GM06990 (cell line): ENCODE measurements at regions not wholly inside any gene's neighbourhood (a gene's known extent, or its start where the extent isn't known, plus 50 kb on each side); places are given as distances from the start of the nearest gene placed in this dataset.

Experiments
- DNase-seq: peaks from one replicate; pipeline ENCODE4 v3.0.0-alpha.2; 2011; ENCODE audit not compliant: insufficient read length; ENCODE audit errors: extremely low read depth
- H3K27me3 ChIP-seq: replicated peaks from 2 replicates; pipeline ENCODE4 v1.6.0; 2011; ENCODE audit warnings: low read length; ENCODE audit not compliant: control insufficient read depth, insufficient read depth
- H3K36me3 ChIP-seq: 2 replicates; pipeline ENCODE4 v1.5.1; 2011; ENCODE audit warnings: low read length; ENCODE audit not compliant: control insufficient read depth, insufficient read depth
- H3K4me3 ChIP-seq: replicated peaks from 2 replicates; pipeline ENCODE4 v1.5.1; 2011; ENCODE audit warnings: low read depth, mild to moderate bottlenecking, control low read depth, low read length
- TF ChIP-seq, protein P1 (sequence below): IDR thresholded peaks from 2 replicates; pipeline ENCODE4 v1.5.1; 2011; ENCODE audit warnings: low read length, control low read depth, mild to moderate bottlenecking, inconsistent platforms; ENCODE audit not compliant: insufficient read depth, poor library complexity, severe bottlenecking

GRCh38 chr13:111511219-111511732 is 190.8 kb downstream of the TEX29 start:
- TF ChIP-seq, protein P1, sequence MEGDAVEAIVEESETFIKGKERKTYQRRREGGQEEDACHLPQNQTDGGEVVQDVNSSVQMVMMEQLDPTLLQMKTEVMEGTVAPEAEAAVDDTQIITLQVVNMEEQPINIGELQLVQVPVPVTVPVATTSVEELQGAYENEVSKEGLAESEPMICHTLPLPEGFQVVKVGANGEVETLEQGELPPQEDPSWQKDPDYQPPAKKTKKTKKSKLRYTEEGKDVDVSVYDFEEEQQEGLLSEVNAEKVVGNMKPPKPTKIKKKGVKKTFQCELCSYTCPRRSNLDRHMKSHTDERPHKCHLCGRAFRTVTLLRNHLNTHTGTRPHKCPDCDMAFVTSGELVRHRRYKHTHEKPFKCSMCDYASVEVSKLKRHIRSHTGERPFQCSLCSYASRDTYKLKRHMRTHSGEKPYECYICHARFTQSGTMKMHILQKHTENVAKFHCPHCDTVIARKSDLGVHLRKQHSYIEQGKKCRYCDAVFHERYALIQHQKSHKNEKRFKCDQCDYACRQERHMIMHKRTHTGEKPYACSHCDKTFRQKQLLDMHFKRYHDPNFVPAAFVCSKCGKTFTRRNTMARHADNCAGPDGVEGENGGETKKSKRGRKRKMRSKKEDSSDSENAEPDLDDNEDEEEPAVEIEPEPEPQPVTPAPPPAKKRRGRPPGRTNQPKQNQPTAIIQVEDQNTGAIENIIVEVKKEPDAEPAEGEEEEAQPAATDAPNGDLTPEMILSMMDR: no peak
- no peaks in the 10 kb centered on the region for H3K36me3 ChIP-seq
- H3K4me3 ChIP-seq: no peak overlapping the region
- no peaks in the 10 kb centered on the region for H3K27me3 ChIP-seq
- DNase-seq: no peak

DNA sequence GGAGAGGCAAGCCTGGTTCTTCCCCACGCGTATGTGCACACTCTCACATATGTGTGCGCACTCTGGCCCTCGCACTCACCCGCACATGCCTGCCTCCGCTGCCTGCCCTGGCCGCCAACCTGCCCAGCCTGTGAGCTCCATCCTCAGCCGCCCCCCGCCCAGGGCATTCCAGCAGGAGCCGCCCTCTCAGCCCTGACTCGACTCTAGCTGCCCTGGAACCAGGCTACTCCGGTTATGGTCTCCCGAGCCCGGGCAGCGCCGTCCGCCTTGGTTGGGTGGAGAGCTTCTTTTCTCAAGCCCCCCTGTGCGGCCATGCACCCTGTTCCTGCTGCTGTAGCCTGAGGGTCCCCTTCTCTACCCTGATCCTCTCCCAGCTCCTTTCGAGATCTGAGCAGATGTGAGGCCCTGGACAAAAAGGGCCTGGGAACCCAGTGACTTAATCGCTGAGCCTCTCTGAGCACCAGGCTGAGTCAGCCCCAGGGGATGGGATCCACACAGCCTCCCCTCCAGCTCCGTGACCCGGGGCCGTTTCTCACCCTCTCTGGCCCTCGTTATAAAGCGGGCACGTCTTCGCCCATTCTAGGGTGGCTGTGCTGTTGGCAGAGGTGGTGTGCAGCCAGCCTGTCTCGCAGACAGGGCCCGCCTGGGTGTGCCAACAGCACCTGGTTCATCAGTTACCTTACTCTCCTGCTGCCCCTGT is 191.5 kb downstream of the TEX29 start:
- H3K36me3 ChIP-seq: no peaks in the 10 kb centered on the region
- DNase-seq: no peak
- H3K4me3 ChIP-seq: no peak overlapping the region
- H3K27me3 ChIP-seq: no peaks in the 10 kb centered on the region
- TF ChIP-seq, protein P1: no peak

DNA sequence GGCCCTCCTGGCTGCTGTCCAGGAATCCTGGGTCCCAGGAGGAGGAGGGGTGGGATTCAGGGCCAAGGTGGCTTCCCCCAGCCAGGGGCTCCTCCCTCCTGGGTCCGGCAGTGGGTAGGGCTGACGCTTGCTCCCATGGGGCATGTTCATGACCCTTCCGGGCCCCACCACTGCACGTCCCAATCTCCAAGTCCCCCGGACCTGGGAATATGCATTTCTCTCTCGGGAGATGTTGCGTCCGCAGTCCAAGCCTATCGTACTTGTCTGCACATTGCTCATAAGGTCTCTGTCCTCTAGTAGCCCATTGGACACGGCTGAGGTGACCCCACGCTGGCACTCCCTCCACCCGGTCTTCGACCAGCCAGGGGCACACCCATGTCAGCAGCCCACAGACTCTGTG is 192.3 kb downstream of the TEX29 start:
- H3K36me3 ChIP-seq: no peaks in the 10 kb centered on the region
- TF ChIP-seq, protein P1: no peak
- no peak overlapping the region for H3K4me3 ChIP-seq
- no peaks in the 10 kb centered on the region for H3K27me3 ChIP-seq
- no peak for DNase-seq

- Histone ChIP-seq H3K27me3 (no peaks in the 10 kb centered on the region), H3K4me3 (no peak overlapping the region), H3K36me3 (no peaks in the 10 kb centered on the region)
- TF ChIP-seq, protein P1: no peak
- no peak for DNase-seq
Observed at GRCh38 chr13:111513766-111514609, 193.5 kb downstream of the TEX29 start.

- no peak for DNase-seq
- H3K27me3 ChIP-seq: no peaks in the 10 kb centered on the region
Observed at GRCh38 chr13:111514610-111515306, 194.3 kb downstream of the TEX29 start.

More at GRCh38 chr13:111514610-111515306, 194.3 kb downstream of the TEX29 start:
- TF ChIP-seq, protein P1: no peak
- Histone ChIP-seq H3K36me3 (no peaks in the 10 kb centered on the region), H3K4me3 (no peak overlapping the region)
